ENCODE measurements at regions not wholly inside any gene's neighbourhood (a gene's known extent, or its start where the extent isn't known, plus 50 kb on each side); places are given as distances from the start of the nearest gene placed in this dataset.

DNA sequence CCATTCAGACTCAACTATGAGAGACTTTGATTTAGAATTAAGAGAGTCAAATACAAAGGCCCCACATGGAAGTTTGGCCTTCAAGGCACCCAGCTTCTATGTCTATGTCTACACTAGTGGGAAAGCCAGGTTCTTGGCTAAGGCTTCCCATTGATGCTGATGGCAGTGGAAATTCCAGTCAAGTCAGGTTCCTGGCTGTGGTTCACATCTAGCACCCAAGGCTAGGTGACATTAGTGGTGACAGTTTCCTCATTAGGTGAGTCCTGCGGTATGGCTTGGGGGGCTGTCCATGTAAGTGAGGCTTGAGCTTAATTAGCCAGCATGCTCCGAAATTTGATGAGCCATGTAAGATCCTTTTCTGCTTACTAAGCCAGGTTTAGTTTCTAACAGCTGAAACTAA is 460.9 kb downstream of the RMST start:
- intact Hi-C loops (cut with micrococcal nuclease): no loop called here

DNA sequence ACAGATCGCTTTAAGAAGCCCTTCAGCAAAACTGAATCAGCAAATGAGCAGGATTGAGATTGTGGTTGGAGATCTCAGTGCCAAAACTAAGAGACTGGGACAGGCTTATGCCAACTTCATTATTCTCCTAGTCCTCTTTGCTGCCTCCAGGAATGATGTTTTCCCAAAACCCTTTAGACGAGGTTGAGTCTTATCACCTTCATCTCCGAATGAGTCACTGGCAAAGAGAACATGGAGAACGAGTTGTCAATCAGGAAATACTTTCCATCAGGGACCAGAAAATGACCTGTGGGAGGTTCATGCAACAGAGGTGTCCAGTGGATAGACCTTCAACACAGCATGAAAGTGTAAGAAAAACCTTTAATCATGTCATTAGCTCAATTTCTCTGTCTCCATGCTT is 461.5 kb downstream of the RMST start:
- intact Hi-C loops (cut with micrococcal nuclease): no loop called here

DNA sequence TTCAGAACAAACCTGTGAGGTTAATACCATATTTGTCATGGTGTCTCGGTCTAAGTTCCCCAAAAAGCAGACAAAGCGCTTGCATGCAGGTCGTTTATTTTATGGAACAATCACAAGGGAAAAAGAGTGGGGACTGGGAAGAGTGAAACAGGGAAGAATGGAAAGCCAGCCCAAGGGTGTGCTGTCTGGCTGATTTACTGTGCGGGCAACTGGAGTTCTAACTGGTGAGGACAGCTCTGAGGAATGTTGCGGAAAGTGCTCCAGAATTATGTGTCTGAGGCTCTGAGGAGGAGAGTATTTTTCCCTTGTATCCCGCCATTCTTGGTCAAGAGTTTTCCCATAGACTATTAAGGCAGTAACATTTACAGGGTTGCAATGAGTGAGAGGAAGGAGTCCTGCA is 465.4 kb downstream of the RMST start:
- intact Hi-C loops (cut with micrococcal nuclease): no loop called here

DNA sequence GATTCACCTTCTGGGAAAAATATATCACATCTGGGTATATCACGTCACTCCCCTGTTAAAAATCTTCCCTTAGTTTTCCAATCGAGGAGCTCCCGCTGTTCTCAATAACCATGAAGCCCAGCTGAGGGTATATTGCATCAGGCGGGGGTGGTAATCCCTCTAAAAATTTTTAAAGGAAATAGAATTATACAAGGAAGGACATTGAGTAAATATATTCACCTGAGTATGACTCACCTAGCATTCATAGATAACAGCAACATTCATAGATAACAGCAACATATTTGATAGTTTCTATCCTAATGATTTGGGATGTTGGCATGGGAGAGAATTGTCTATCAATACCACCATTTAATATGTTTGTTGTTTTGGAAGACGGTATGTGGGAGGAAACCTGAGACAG is 473.6 kb downstream of the RMST start:
- intact Hi-C loops (cut with micrococcal nuclease): no loop called here

DNA sequence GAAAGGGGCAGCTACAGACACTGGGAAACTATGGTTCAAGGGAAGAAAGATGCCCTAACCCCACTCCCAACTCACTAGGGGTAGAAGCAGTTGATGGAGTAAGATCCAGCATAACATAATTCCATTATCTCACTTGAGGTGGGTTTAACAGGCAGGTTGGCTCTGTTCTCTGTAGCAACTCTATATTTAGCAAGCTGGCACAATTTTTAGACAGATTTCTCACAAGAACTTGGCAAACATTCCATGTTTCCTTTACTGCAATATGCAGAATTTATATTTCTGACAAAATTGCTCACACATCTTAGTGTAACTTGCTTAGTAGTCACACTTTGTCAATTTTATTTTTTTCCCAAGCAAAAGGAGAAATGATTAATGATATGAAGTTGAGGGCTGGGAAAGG is 475.4 kb downstream of the RMST start:
- intact Hi-C loops (cut with micrococcal nuclease): no loop called here

DNA sequence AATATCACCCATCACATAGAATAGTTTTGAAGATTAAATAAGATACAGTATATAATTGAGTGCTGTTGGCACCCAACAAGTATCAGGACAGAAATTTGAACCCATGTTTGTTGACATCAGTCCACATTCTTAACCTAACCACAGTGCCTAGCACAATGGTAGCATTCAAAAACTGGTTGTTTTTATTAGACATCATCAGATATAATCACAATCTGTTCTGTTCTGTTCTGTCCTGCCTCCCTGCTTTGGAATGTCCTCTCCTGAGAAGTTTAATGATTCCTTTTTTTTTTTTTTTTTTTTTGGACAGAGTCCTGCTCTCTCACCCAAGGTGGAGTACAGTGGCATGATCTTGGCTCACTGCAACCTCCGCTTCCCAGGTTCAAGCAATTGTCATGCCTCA is 476.6 kb downstream of the RMST start:
- intact Hi-C loops (cut with micrococcal nuclease): no loop called here

DNA sequence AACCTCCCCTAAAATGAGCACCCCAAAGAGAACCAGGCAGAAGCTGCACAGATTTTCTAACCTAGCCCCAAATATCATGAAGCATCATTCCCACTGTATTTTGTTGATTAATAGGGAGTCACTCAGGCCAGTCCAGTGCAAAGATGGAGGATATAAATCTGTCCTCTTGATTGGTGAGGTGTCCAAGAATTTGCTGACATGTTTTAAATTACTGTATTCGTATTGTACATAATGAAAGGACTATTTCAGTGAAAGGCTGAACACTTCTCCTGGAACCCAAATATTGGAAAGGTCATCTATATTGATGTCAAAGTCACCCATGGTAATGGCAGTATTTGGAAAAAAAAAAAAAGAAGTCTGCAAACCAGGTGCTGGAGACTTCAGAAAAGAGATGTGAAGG is 477.5 kb downstream of the RMST start:
- intact Hi-C loops (cut with micrococcal nuclease): no loop called here

DNA sequence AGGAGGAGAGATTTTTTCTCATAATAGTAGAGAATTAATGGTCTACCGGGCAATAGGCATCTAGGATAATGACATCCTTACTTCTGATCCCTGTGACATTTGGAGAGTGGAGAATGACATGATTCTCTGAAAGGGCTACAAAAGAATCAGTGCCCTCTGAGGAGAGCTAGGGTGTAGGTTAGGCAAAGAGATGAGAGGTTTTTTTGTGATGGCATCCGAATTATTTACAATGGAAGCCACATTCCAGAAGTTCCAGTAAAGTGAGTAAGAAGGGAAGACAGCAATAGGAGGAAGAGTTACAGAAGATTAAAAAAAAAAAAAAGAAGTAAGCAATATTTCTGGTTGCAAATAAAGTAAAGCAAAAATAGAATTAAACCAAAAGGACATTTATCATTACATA is 478.0 kb downstream of the RMST start:
- intact Hi-C loops (cut with micrococcal nuclease): no loop called here

DNA sequence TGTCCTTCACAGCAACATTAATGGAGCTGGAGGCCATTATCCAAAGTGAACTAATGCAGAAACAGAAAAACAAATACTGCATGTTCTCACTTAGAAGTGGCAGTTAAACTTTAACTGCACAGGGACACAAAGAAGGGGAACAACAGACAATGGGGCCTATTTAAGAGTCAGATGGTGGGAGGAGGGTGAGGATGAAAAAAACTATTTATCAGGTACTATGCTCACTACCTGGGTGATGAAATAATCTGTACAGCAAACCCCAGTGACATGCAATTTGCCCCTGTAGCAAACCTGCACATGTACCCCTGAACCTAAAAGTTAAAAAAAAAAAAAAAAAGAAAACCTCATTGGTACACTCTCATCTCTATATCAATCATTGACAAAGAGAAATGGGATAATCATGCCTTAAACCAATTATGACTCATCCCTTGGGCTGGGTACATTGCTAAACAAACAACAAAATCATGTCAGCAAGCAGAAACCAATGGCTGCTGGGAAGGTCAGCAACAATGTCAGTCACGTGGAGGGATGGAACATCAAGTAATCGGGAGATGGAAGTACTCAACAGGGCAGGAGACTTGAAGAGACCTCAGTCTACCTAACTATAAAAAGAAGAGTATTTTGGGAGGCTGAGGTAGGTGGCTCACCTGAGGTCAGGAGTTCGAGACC is 479.2 kb downstream of the RMST start:
- intact Hi-C loops (cut with micrococcal nuclease): no loop called here

DNA sequence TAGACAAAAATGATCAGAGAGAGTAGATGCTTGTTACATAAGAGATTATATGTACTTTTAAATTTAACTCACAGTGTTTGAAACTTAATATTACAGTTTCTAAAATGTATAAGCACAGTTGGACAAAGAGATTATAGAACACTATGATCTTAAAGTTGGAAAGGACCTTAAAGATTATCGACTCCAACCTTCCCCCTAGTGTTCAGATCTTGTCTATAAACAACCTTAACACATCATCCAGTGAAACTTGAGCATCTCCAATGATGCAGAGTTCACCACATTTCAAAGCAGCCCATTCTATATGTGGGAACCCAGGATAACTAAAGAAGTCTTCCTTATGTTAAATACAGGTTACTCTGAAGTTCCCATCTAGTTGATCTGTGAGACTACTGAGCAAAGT is 480.8 kb downstream of the RMST start:
- intact Hi-C loops (cut with micrococcal nuclease): no loop called here

DNA sequence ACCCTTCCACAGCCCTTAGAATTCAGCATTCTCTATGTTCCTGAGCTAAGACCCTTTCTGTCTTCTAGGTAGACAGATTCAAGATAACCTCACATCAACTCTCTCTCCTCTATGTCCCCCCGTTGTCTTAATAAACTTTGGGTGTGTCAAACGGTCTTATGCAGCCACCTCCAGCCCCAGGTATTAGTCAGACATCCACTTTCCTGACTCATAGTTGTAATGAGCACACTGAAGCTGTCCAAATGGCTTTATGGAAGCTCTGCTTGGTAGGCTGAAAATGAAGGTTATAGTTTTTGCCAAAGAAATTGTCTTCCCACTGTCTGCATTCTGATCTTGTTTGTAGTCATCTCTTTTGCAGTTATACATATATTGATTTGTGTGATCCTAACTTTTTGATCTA is 482.0 kb downstream of the RMST start:
- intact Hi-C loops (cut with micrococcal nuclease): no loop called here

DNA sequence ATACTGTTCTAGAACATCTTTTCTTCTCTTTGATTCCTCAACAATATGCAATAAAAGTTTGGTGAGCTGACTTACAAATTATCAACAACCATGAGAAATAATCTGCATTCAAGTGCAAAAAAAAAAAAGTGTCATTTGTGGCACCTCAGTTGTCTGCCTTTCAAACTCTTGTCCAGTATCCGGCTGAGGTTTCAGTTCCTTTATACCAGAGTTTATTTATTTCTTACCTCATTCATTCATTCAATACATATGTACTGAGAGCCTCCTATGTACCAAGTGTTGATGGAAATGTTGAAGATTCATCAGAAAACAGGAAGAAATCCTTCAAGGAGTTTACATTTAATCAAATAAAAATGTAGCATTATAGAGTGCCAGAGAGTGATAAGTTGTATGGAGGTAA is 484.1 kb downstream of the RMST start:
- intact Hi-C loops (cut with micrococcal nuclease): no loop called here

DNA sequence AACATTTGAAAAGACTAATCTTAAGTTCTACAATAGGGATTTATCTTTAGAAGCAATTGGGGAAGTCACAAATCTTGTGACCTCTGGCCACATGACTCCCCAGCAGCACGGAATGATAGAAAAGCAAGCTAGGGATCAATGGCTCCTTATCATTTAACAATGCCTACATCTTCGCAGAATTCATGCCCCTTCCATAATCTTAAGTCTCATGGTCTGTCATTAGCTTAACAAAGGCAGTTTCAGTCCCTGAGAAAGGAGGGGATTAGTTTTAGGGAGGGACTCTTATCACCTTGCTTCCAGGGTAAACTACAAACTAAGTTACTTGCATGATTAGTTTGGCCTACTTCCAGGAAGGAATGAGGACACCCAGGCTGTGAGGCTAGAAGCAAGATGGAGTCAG is 486.0 kb downstream of the RMST start:
- intact Hi-C loops (cut with micrococcal nuclease): no loop called here

DNA sequence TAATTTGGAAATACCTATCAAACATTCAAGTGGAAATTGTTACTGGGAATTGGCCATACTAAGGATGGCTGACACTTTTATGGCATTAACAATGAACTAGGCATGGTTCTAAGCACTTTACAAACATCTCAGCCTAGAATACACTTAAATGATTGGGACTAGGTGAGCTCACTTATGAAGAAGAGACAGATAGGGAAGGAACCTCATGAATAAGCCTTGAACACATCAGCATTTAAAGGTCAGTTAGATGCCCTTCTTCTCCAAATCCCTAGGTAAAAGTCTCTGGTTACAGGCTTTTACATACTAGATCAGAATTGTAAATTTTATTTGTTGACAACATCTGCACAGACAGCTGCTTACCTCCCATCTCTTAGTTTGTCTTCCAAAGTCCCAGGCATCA is 488.6 kb downstream of the RMST start:
- intact Hi-C loops (cut with micrococcal nuclease): no loop called here

DNA sequence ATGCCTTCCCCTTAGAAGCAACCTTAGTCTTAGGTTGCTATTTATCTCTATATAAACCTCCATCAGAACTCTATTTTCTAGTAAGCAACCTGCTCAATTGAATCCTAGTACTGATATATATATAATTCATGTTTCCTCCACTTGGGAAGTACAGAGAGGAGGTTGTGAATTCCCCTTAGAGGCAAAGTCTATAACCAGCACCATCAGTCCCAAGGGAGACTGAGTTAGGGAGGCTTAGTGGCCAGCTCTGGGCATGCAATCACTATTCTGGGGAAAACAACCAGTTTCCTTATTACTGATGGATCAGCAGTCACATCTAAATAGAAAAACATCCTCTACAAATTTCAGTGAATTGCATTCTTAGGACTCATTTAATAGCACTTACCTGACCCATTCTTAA is 489.1 kb downstream of the RMST start:
- intact Hi-C loops (cut with micrococcal nuclease): no loop called here

DNA sequence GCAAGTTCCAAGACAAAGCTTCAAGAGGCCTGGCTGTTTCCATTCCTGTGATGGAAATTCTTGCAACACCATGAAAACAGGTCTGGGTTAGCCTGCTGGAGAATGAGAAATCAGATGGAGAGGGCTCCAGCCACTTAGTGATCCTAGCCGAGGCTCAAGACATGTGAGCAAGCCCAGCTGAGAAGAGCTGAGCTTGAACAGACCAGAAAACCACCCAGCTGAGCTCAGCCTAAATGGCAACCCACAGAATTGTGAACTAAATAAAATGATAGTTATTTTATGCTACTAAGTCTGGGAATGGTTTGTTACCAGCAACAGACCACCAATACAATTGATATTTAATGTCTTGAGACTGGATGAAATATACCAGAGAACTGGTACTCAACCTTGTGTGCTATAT is 494.5 kb downstream of the RMST start:
- intact Hi-C loops (cut with micrococcal nuclease): no loop called here

DNA sequence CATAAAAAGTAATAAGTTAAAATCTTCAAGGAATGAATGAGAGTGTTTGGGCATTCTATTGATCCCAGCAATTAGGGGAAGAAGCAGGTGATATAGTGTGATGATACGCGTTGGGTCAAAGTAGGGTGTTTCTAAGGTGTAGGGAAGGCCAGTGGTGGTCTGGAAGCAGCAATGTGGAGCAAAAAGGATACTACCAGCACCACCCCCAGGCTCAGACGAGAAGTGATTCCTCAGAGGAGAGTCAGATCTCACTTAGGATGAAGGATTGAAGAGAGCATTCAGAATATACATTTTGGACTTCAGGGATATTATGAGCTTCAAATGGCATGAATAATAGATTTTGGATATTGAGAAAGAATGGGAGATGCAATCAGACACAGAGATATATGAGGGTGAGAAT is 497.6 kb downstream of the RMST start:
- intact Hi-C loops (cut with micrococcal nuclease): loop anchor here (2.0 kb wide), 1 partner anchor 1381 kb away; no protein-coding TSS in a partner anchor

DNA sequence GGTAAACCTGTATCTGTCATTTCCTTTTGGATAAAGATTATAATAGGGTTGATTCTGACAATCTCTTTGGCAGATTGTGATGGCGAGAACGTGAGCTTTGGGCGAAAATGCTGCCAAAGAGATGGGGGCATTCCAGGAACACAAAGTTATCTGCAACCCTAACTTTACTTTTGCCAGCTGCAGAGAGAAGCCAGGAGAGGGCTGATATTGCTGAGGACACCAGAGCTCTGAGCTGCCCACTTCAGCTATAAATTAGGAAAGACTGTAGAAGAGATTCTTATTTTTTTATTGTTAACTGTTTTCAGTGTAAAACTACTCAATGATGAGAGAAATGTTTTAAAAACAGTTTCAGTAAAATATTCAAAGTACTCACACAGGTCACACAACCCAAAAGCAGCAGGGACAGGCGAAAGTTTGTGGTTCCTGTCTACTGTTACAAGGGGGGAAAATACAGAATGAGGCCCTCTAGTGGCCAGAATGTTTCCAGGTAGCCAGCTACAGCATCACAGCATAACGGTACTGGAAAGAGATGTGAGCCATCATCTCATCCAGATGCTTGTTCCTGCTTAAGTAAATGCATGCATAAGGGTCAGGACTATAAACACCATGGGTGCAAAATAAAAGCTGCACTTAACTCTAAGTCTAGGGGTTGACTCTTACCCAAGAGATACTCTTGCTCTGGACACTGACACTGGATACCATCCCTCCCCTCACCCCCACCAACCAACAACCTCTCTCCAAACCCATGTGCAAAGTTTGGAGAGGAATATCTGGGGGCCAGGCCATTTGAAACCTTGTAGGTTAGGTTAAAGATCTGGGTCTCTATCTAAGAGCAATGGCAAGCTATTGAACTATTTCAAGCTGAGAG is 498.4 kb downstream of the RMST start:
- intact Hi-C loops (cut with micrococcal nuclease): loop anchor here (2.0 kb wide), 1 partner anchor 1382 kb away; no protein-coding TSS in a partner anchor

DNA sequence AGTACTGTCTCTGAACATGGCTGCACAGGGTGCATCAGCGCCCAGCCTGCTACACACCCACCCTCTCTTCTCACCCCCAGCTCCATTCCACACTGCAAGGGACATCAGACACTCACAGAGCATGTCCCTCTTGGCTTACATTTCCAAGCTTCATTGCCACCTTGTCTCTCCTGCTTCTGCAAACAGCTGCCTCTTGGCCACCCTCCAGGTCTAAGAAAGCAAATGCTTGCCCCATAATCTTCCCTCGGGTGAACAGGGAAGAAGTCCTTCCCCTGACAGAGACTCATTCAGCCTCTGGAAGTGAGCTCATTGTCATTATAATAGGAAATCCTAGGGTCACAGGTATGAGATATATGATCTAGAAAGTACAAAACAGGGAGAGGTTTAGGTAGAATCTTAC is 505.2 kb downstream of the RMST start:
- intact Hi-C loops (cut with micrococcal nuclease): no loop called here

DNA sequence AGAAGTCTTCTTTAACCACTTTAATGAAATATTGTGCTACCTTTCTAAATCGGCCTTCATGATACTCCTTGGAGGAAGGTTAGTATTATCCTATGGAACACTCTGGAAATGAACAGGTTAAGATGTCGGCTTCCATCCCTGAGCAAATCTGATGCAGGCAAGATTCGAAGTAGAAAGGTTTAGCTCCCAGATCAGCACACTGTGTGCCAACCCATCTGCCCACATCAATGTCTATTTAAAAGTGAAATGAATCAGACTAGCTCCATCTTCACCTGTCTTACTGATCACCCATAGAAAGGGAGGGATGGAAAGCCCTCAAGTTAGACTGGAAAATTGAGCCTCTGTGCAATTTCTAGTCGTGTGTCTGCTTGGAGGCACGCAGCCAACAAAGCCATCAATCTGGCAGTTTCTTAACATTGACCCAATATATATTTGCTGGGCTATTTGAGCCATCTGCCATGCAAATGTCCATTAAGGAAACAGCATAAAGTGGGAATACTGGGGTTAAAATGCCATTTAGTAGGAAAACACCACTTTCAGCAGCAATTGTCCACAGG is 506.1 kb downstream of the RMST start:
- intact Hi-C loops (cut with micrococcal nuclease): no loop called here

DNA sequence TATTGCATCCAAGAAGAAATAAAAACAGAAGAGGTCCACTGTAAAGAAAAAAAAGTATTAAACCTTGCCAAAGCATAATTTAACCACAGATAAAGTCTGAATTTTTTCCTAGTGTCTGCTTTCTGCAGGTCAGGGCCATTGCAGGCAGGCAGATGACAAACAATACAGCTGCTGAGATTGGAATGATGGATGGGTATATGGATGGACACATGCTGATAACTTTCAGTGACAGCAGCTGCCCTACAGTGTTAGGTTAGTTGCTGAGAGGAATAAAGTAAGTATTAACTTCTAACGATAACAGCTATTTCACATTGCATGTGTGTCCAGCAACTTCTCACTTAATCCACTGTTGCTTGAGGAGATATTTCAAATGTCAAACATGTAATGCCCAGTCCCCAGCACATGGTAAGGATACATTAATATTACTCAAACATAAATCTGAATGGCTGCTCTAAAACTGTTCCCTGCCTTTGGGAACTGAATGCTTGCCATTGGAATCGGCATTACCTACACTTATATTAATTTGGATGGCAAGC is 515.3 kb downstream of the RMST start:
- intact Hi-C loops (cut with micrococcal nuclease): no loop called here

DNA sequence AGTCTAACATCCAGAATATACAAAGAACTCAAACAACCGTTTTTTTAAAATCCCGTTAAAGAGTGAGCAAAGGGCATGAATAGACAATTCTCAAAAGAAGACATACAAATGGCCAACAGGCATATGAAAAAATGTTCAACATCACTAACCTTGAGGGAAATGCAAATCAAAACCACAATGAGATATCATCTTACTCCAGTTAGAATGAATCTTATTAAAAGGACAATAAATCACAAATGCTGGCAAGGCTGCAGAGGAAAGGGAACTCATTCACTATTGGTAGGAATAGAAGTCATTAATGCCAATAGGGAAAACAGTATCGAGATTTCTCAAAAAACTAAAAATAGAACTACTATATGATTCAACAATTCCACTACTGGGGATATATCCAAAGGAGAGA is 520.1 kb downstream of the RMST start:
- intact Hi-C loops (cut with micrococcal nuclease): no loop called here
